ENCODE measurements at regions not wholly inside any gene's neighbourhood (a gene's known extent, or its start where the extent isn't known, plus 50 kb on each side); places are given as distances from the start of the nearest gene placed in this dataset.

DNA sequence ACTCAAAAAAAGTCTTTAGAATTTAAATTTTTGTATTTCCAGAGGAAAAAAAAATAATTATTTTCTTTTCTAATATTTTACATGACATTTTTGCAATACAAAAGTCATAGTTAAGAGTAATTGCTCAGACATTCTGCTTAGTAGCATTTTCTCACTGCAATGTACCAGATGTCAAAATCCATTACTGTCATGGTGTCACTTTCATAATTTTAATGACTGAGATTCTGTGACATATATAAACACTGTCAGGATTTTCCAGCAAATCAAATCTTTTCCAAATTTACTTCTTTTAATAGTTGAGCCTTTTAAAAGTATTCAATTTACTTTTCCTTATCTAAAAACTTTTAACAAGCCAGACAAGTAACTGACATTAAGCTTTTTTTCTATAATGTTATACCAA lies 422.7 kb downstream of the GRIA2 start:
- no peak for DNase-seq
- POLR2A ChIA-PET (ENCODE audit: unreplicated experiment) = no interaction called here
- Histone ChIP-seq H2AFZ (no peak overlapping the region), H3K36me3 (ENCODE audit: low read depth) (no peaks in the 10 kb centered on the region), H3K27me3 (ENCODE audit: insufficient read depth, low read depth) (no peaks in the 10 kb centered on the region), H3K4me2 (no peak overlapping the region), H3K9me3 (ENCODE audit: insufficient read depth, low read depth) (no peaks in the 10 kb centered on the region), H3K79me2 (ENCODE audit: low read depth) (no peaks in the 10 kb centered on the region), H4K20me1 (ENCODE audit: insufficient read depth) (no peaks in the 10 kb centered on the region), H3K4me3 (no peak overlapping the region), H3F3A (ENCODE audit: insufficient read depth, low read depth) (no peaks in the 10 kb centered on the region), H3K27ac (no peak overlapping the region), H3K9me2 (ENCODE audit: insufficient read depth) (no peaks in the 10 kb centered on the region), H3K4me1 (replicated peaks; ENCODE audit: insufficient read depth) (no peaks in the 10 kb centered on the region)
- CTCF ChIA-PET = no interaction called here
- intact Hi-C loops (cut with micrococcal nuclease; ENCODE audit: unreplicated experiment) = no loop called here
- TF ChIP-seq, protein P1, sequence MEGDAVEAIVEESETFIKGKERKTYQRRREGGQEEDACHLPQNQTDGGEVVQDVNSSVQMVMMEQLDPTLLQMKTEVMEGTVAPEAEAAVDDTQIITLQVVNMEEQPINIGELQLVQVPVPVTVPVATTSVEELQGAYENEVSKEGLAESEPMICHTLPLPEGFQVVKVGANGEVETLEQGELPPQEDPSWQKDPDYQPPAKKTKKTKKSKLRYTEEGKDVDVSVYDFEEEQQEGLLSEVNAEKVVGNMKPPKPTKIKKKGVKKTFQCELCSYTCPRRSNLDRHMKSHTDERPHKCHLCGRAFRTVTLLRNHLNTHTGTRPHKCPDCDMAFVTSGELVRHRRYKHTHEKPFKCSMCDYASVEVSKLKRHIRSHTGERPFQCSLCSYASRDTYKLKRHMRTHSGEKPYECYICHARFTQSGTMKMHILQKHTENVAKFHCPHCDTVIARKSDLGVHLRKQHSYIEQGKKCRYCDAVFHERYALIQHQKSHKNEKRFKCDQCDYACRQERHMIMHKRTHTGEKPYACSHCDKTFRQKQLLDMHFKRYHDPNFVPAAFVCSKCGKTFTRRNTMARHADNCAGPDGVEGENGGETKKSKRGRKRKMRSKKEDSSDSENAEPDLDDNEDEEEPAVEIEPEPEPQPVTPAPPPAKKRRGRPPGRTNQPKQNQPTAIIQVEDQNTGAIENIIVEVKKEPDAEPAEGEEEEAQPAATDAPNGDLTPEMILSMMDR (conservative IDR thresholded peaks at IDR 0.05) = no peak
- TF ChIP-seq EZH2 (IDR thresholded peaks at IDR 0.05; ENCODE audit: low read depth) = no peak
- BruUV-seq (replicated peaks) = no TSS peak

DNA sequence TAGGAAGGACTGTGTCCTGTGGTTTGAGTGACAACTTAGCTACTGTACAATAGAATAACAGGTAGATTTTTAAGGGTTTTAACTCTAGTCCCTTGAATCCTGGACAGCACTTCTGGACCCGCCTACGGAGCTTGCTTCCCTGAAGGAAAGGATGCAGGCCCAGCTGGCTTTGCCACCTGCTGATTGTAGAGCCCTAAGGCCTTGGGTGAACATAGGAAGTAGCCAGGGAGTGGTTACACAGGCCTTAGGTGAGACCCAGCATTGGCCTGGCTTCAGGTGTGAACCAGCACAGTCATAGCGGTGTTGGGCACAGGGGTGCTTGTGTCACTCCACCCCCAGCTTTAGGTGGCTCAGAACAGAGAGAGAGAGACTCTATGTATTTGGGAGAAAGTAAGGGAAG lies 413.5 kb downstream of the GRIA2 start:
- CTCF ChIA-PET = no interaction called here
- Histone ChIP-seq H3K4me3 (no peak overlapping the region), H3K9me2 (ENCODE audit: insufficient read depth) (no peaks in the 10 kb centered on the region), H2AFZ (no peak overlapping the region), H3F3A (ENCODE audit: insufficient read depth, low read depth) (no peaks in the 10 kb centered on the region), H3K36me3 (ENCODE audit: low read depth) (no peaks in the 10 kb centered on the region), H4K20me1 (ENCODE audit: insufficient read depth) (no peaks in the 10 kb centered on the region), H3K27ac (no peak overlapping the region), H3K9me3 (ENCODE audit: insufficient read depth, low read depth) (no peaks in the 10 kb centered on the region), H3K27me3 (ENCODE audit: insufficient read depth, low read depth) (no peaks in the 10 kb centered on the region), H3K4me1 (replicated peaks; ENCODE audit: insufficient read depth) (no peaks in the 10 kb centered on the region), H3K79me2 (ENCODE audit: low read depth) (no peaks in the 10 kb centered on the region), H3K4me2 (no peak overlapping the region)
- intact Hi-C loops (cut with micrococcal nuclease; ENCODE audit: unreplicated experiment) = no loop called here
- POLR2A ChIA-PET (ENCODE audit: unreplicated experiment) = no interaction called here
- TF ChIP-seq, protein P1 (conservative IDR thresholded peaks at IDR 0.05) = no peak
- no peak for TF ChIP-seq EZH2 (IDR thresholded peaks at IDR 0.05; ENCODE audit: low read depth)
- DNase-seq = no peak
- no TSS peak for BruUV-seq (replicated peaks)

DNA sequence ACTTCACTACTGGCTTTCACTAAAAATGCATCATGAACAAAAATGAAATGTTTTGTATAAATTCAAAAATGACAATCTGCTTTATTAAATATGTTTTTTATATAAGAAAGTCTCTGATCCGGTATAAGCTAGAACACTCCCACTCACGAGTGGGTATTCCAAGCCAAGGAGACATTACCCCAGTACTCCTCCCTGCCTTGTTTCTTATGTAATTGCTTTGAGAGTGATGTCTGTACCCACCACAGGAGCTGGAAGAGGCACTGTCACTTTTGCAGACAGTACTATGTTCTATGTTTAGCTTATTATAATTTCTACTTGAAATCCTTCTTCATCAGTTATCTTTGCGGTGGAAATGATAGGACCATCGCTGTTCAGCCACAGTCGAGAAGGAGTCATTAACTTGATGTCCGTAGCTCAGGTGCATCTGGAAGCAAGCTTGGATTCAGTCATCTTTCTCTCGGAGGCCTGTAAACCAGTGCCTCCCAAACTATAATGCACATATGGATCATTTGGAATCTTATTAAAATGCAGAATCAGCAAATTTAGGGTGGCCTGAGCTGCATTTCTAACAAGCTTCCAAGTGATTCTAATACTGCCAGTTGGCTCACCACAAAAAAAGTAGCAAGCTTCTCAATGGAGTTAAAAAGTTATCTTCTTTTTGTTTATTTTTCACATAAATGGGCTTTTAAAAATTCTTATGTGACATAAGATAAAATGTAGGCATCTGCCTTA lies 396.4 kb downstream of the GRIA2 start:
- Histone ChIP-seq H3K9me2 (ENCODE audit: insufficient read depth) (no peaks in the 10 kb centered on the region), H2AFZ (no peak overlapping the region), H3K79me2 (ENCODE audit: low read depth) (no peaks in the 10 kb centered on the region), H3K4me3 (no peak overlapping the region), H3F3A (ENCODE audit: insufficient read depth, low read depth) (no peaks in the 10 kb centered on the region), H3K27me3 (ENCODE audit: insufficient read depth, low read depth) (no peaks in the 10 kb centered on the region), H3K9me3 (ENCODE audit: insufficient read depth, low read depth) (no peaks in the 10 kb centered on the region), H3K4me1 (replicated peaks; ENCODE audit: insufficient read depth) (no peaks in the 10 kb centered on the region), H3K4me2 (no peak overlapping the region), H3K27ac (no peak overlapping the region), H3K36me3 (ENCODE audit: low read depth) (no peaks in the 10 kb centered on the region), H4K20me1 (ENCODE audit: insufficient read depth) (no peaks in the 10 kb centered on the region)
- no peak for DNase-seq
- CTCF ChIA-PET = no interaction called here
- BruUV-seq (replicated peaks) = no TSS peak
- intact Hi-C loops (cut with micrococcal nuclease; ENCODE audit: unreplicated experiment) = no loop called here
- no peak for TF ChIP-seq EZH2 (IDR thresholded peaks at IDR 0.05; ENCODE audit: low read depth)
- TF ChIP-seq, protein P1 (conservative IDR thresholded peaks at IDR 0.05) = no peak
- POLR2A ChIA-PET (ENCODE audit: unreplicated experiment) = no interaction called here

Measured in PC-9 (cell line).